Stimulated activated naive B cell treated with anti-CD40 and anti-IgM and Interleukin-4, amounts not matched to agents 10 μg/mL and 1 μg/mL and 100 μg/mL, for 72 hours (primary cell): ENCODE measurements at regions not wholly inside any gene's neighbourhood (a gene's known extent, or its start where the extent isn't known, plus 50 kb on each side); places are given as distances from the start of the nearest gene placed in this dataset.
A peak's percentile ranks its signal among the peaks of the same experiment; 100 is the strongest.
"Not testable (repeated sequence)": the region's sequence is repeated elsewhere in the genome, so short reads cannot be mapped to it uniquely, and the experiment has no call there.

Experiments
- ATAC-seq, 2 donors: fragments of 150-1000 bp; cut with Tn5 transposase; replicated peaks; 2 replicates each; pipeline ENCODE4 v1.10.0; 2021; ENCODE audit warnings: moderate library complexity in 1 of 2
- DNase-seq: peaks from one replicate; pipeline ENCODE4 v3.0.0; 2021
- H3K27ac Mint-ChIP-seq: one replicate; pipeline ENCODE4 v1.8.0; 2022; ENCODE audit warnings: mild to moderate bottlenecking, mixed read lengths
- H3K27me3 Mint-ChIP-seq, 2 donors: one replicate each; pipeline ENCODE4 v1.8.0; 2022; ENCODE audit warnings: mixed read lengths in 2 of 2
- H3K36me3 Mint-ChIP-seq, 2 donors: one replicate each; pipeline ENCODE4 v1.8.0; 2022; ENCODE audit warnings: mixed read lengths in 2 of 2, mild to moderate bottlenecking in 1 of 2
- H3K4me1 Mint-ChIP-seq, 2 donors: one replicate each; pipeline ENCODE4 v1.8.0; 2022; ENCODE audit warnings: mixed read lengths in 2 of 2, mild to moderate bottlenecking in 1 of 2
- H3K4me3 Mint-ChIP-seq, 2 donors: one replicate each; pipeline ENCODE4 v1.8.0; 2022; ENCODE audit warnings: mild to moderate bottlenecking in 2 of 2, mixed read lengths in 2 of 2, moderate library complexity in 1 of 2
- H3K9me3 Mint-ChIP-seq, 2 donors: one replicate each; pipeline ENCODE4 v1.8.0; 2022; ENCODE audit warnings: mixed read lengths in 2 of 2, mild to moderate bottlenecking in 1 of 2

- not testable (repeated sequence) for H3K4me3 Mint-ChIP-seq, DNase-seq, H3K9me3 Mint-ChIP-seq, H3K4me1 Mint-ChIP-seq, H3K27ac Mint-ChIP-seq, ATAC-seq, H3K27me3 Mint-ChIP-seq
- peaks cover 26 to 41% of the 10 kb centered on the region in 2 donors for H3K36me3 Mint-ChIP-seq
These were observed 58.6 kb upstream of the APOD start for GRCh38 chr3:195642311-195642710.

GRCh38 chr3:195638456-195638855 is 54.7 kb upstream of the APOD start:
- peaks cover 6 to 17% of the 10 kb centered on the region in 2 donors for H3K4me1 Mint-ChIP-seq
- not testable (repeated sequence) for H3K27ac Mint-ChIP-seq, DNase-seq

DNA sequence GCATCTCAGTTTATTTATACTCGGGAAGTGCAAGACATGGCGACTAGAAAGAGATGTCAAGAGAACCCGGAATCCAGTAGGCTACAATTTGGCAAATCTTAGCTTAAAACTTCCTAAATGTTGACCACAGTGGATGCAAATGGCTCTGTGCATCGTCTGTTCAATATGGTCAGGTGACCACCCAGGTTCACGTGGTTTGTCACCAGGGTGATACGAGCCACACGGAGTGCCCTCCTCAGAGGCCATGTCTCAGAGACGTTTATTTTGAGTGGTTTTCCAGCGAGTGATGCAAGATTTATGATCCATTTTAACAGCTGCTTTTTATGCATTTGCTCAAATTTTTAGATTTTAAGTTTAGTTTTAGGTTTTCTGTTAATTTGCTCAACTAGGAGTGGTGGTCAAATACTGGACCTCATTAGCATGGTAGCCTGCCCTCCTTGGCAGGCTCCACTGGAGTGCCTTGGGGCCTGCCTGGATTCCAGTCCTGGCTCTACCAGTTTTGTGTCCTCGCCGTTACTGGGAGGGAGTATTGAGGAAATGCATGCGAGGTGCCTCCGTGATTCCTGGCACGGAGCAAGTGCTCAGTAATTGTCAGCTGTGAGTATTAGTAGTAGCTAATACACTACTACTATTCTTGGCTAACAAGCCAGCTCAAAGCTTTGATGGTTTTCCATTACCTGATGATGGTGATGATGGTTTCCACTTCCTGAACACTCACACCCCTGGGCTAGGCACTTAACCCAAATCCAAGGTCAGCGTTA is 53.9 kb upstream of the APOD start:
- DNase-seq, ATAC-seq, H3K4me3 Mint-ChIP-seq, H3K27ac Mint-ChIP-seq, H3K9me3 Mint-ChIP-seq, H3K27me3 Mint-ChIP-seq: not testable (repeated sequence)
- H3K36me3 Mint-ChIP-seq = peaks cover 4 to 14% of the 10 kb centered on the region in 2 donors
- peaks cover 8 to 23% of the 10 kb centered on the region in 2 donors for H3K4me1 Mint-ChIP-seq

More at GRCh38 chr3:195638456-195638855, 54.7 kb upstream of the APOD start:
- ATAC-seq, H3K4me3 Mint-ChIP-seq, H3K27me3 Mint-ChIP-seq, H3K9me3 Mint-ChIP-seq: not testable (repeated sequence)
- H3K36me3 Mint-ChIP-seq = peaks cover 9 to 22% of the 10 kb centered on the region in 2 donors

GRCh38 chr3:195637011-195637410 is 53.3 kb upstream of the APOD start:
- ATAC-seq, DNase-seq, H3K27me3 Mint-ChIP-seq, H3K27ac Mint-ChIP-seq, H3K36me3 Mint-ChIP-seq, H3K9me3 Mint-ChIP-seq, H3K4me3 Mint-ChIP-seq: not testable (repeated sequence)
- peaks cover 10 to 29% of the 10 kb centered on the region in 2 donors for H3K4me1 Mint-ChIP-seq

GRCh38 chr3:195635898-195636685 is 52.4 kb upstream of the APOD start:
- H3K36me3 Mint-ChIP-seq, H3K27me3 Mint-ChIP-seq, ATAC-seq, H3K9me3 Mint-ChIP-seq, DNase-seq: not testable (repeated sequence)
- H3K4me1 Mint-ChIP-seq = peaks cover 10 to 29% of the 10 kb centered on the region in 2 donors
- H3K4me3 Mint-ChIP-seq = peak overlapping the region; percentile 68 to 71
- H3K27ac Mint-ChIP-seq = peak overlapping the region; percentile 51

GRCh38 chr3:195635262-195635873 is 51.6 kb upstream of the APOD start:
- peak; percentile 5 to 14 for ATAC-seq

DNA sequence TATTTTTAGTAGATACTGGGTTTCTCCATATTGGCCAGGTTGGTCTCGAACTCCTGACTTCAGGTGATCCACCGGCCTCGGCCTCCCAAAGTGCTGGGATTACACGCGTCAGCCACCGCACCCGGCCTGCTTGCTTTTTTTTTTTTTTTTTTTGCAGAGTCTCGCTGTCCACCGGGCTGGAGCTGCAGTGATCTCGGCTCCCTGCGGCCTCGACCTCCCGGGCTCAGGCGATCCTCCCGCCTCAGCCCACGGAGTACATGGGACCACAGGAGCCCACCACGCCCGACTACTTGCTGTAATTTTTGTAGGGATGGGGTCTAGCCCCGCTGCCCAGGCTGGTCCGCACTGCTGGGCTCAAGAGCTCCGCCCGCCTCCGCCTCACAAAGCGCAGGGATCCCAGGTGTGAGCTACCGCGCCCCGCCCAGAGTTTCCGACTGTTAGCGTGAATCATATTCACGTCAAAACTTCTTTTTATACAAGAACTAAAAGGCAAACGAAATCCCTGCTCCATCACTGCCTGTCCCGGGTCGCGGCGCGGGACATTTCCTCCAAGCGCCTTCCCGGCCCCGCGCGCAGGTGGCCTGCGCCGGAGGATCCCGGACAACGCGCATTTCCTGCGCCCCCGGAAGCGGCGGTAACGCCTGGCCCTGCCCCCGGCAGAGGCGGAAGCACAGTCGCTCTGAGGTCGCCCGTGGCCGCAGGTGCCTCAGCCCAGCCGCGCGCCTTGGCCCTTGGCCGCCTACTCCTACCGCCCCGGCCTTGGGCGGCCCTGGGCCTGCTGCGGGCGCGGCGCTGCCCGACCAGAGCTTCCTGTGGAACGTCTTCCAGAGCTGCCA is 50.9 kb upstream of the APOD start:
- not testable (repeated sequence) for H3K27ac Mint-ChIP-seq, H3K27me3 Mint-ChIP-seq, H3K36me3 Mint-ChIP-seq, H3K9me3 Mint-ChIP-seq
- peak; percentile 59 for DNase-seq
- Mint-ChIP-seq H3K4me3 (peak overlapping the region in 1 of 2 donors; percentile 16), H3K4me1 (peaks cover 12 to 35% of the 10 kb centered on the region in 2 donors)
- peak; percentile 90 to 93 for ATAC-seq

More at GRCh38 chr3:195635262-195635873, 51.6 kb upstream of the APOD start:
- not testable (repeated sequence) for H3K27ac Mint-ChIP-seq, H3K9me3 Mint-ChIP-seq, H3K36me3 Mint-ChIP-seq, DNase-seq, H3K27me3 Mint-ChIP-seq
- peak overlapping the region in 1 of 2 donors; percentile 39 for H3K4me3 Mint-ChIP-seq
- peaks cover 10 to 31% of the 10 kb centered on the region in 2 donors for H3K4me1 Mint-ChIP-seq
